Kidney capillary endothelial cell (primary cell): ENCODE measurements at regions not wholly inside any gene's neighbourhood (a gene's known extent, or its start where the extent isn't known, plus 50 kb on each side); places are given as distances from the start of the nearest gene placed in this dataset.

ENCODE experiments used
- DNase-seq: peaks from one replicate; pipeline ENCODE4 v3.0.0-alpha.2; 2018; ENCODE audit warnings: low spot score

DNA sequence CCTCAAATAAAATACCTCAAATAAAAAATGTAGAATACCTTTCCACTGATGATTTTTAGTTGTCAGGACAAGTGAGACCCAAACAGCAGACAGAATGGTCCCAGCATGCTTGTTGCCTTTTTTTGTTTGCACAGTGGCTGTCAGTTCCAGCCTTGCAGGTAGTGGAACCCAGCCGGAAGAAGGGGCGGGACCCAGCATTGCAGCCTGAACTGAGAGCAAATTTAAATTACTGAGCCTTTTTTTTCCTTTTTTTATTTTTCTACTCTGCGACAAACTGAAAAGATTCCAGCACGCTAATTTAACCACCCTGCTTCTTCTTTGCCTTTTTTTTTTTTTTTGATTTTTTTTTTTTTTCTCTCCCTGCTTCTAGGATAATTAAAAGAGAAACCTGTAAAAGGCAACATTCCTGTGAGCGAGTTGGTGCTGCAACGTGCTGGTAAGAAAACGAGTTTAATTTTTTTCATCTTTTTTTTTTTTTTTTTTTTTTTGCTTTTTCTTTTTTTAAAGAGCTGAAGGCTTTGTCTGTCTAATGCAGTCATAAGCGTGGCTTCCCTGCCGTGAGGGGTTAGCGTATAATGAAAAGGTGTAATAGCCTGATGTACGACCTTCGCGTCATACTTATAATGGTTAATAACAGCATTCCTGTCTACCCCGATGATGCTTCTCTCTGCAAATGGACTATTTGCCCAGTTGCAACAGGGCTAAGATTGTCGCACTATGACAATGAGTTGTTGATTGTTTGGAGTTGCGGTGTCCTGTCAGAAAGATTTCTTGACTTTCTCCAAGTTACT, 555.3 kb upstream of the CELF2 start:
- no peak for DNase-seq

DNA sequence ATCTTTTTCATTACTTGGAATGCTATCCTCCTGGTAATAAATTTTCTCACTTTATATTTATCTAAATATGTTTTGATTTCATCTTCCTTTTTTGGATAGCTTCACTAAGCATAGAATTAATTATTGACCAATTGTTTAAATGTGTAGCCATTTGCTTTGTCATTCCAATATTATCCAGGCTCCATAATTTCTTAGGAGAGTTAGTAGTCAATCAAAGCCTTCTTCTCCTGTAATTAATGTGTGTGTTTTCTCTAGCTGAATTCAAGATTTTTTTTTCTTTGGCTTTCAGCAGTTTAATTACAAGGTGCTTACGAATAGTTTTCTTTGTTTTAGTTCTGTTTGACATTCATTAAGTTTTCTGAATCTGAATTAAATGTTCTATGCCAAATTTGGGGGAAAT, 545.9 kb upstream of the CELF2 start:
- no peak for DNase-seq

DNA sequence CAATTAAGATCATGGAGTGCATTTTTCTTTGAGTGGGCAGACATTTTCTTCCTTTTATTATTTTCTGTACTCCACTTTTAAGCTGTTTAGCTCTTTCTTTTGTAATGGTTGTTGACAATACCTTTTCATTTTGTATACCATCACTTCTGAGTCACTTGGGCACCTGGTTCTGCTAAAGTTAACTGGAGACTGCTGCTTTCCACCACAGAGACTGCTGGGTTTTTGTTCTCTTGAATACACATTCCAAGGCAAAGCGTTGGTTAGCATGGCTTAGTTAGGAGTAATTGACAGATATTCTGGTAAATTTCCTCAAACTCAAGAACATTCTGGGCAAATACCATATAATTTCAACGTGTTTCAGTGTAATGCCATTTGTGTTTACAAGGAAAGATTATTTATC, 541.9 kb upstream of the CELF2 start:
- DNase-seq = no peak

DNA sequence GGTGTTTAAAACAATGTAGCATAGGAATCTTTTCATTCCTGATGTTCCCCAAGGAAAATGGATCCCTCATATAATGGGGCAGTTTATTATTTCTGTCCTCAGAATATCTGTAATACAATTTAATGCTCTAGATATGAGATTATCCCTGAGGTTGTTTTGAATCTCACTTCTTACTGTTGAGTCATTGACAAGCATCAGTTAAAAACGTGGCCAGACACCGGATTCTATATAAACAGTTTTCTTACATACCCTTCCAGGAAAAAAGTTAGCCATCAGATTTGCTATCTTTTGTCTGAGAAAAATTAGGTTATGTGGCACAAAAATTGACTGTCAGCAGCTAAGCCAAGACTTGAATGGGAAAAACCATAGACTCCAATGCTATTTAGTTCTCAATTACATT, 539.8 kb upstream of the CELF2 start:
- DNase-seq = no peak

DNA sequence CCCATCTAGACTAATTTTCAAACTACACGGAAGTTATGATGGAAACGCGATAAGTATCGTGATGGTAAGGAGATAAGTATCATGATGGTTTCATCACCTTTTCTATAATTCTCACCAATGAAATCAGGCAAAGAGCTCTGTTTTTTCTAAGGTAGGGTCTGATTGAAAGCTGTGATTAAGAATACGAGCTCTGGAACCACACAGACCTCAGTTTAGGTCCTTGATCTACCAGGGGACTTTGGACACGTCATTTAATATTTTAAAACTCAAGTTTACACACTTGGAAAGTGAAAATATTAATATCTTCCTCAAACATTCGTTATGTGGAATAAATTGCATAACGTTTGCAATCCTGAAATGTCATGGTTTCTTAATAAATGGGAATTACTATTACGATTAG, 538.2 kb upstream of the CELF2 start:
- DNase-seq = no peak

DNA sequence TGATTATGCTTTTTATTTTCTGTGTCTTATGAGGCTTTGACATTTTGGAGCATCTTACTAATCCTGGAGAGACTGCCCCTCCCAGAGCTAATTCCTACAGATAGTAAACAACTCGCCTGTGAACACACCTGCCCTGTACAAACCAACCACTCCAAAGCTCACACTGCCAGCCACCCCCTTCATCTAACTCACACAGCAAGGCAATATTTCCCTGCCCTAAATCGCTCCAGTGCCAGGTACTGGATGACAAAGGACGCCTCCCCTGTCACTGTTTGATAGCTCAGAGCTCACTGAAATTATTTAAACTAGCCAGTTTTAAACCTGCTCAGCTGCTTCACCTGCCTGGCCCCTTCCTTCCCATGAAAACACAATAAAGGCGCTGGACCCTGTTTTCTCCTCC, 535.1 kb upstream of the CELF2 start:
- no peak for DNase-seq

DNA sequence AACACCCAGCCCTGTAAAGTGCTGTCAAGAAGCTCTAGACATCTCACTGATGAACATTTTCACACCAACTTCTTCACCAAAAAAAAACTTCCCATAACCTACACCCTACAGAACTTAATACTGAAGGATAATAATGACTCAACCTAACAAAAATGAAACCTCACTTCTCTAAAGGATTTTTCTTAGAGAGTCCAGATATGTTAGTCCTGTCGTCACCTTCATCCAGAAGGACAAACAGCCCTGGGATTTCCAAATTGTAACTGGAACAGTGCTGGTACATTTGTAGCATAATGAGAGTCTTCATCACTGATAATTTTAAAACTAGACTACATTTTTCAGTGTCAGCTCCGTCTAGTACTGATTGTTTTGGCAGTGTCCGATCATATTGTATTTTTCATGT, 528.6 kb upstream of the CELF2 start:
- no peak for DNase-seq

DNA sequence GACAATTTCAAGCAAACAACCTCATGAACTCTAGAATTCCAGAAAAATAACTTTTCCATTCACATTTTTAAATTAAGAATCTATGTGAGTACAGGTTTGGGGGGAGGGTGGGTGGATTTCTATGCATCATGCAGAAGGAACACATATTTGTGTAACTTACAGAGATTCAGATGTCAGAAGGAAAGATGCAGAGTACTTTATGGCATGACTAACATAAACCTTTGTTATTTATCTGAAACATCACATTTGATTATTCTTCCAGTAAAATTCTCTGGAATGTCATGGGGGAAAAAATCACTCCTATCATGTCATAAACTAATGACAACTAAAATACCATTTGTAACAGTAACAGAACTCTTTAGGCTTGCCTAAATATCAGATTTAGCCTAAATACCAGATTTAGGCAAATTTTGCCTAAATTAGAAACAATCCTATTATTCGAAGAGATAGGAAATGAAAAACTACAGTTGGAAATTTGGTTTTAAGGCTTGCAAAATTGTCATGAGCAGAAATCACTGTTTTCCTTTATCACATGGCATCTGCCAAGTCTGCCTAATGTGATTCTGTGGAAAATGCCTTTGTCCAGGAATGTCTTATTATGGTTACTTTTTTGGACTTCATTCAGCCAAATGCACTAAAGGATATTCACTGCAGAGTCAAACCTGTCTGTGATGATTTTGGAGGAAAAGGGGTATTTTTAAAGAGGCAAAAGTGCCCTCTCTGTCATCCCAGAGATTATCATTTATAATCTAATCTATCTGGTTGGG, 527.7 kb upstream of the CELF2 start:
- no peak for DNase-seq

DNA sequence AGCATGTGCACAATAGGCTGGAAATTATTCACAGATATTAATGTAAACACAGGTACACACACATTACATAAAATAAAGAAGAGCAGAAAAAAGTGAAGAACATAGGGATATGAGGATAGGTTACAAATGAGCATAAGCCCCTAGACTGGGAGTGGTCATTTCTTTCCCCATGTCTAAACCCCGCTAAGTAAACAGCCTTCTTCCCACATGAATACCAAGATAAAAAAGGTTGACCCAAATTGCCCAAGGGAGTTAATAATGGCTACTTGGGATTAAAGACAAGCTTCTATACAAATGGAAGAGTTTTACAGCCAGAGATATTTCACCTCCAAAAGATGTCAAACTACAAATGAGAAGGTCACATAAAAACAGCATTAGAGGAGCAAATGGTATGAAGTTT, 527.1 kb upstream of the CELF2 start:
- no peak for DNase-seq

DNA sequence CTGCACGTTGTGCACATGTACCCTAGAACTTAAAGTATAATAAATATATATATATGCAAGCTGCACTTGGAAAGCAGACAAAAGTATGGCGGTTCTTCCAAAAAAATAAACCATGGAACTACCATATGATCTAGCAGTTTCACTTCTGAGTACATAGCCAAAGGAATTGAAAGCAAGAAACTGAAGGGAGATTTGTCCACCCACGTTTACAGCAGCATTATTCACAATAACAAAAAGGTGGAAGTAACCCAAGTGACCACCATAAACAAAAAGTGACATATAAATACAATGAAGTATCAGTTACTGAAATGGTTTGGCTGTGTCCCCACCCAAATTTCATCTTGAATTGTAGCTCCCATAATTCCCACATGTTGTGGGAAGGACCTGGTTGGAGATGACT, 525.3 kb upstream of the CELF2 start:
- no peak for DNase-seq

DNA sequence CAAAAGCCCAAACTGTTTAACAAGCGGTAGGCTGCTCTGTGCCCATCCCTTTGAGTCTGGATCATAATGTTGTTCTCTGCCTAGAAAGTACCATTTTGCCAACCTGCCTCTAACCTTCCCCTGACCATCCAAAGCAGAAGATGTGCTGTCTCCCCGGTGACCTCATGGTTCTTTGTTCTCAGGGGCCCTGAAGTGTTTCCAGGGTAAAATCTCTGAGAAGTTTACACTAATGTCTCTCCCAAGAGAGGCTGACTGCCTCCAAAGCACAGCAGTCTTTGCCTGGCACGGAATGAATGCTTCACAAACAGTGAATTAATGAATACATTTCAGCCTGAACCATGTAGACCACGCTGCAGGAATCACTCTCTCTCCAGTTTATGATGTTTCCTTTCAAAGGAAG, 523.8 kb upstream of the CELF2 start:
- no peak for DNase-seq

DNA sequence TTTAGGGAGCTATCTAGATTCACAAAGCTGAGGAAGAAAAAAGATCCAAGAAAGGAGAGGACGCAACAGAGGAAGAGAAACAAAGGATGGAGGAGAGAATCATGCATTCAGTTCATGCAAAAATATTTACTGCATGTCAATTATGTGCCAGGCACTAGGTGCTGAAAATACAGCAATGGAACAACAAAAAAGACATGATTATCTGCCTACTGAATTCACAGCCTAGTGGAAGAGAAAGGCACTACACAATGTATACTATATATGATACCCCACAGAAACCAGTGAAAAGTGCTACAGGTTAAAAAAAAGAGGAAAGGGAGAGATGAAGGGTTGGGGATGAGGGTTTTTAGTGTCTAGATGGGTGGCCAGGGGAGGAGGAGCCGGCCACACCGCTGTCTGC, 520.4 kb upstream of the CELF2 start:
- DNase-seq = no peak

DNA sequence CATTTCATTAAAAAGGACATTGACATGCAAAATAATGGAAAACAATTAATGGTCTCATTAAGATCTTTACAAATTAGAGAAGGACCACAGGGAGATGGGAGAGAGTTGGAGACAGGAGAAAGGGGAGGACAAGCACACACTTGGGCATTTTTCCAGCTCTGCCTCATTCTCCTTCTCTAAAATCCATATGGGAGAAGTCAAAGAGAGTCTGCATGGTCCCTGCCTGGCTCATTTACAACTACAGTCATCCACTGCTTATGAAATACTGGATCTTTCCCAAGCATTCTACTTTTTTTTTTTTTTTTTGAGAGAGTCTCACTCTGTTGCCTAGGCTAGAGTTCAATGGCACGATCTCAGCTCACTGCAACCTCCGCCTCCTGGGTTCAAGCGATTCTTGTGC, 518.9 kb upstream of the CELF2 start:
- no peak for DNase-seq

DNA sequence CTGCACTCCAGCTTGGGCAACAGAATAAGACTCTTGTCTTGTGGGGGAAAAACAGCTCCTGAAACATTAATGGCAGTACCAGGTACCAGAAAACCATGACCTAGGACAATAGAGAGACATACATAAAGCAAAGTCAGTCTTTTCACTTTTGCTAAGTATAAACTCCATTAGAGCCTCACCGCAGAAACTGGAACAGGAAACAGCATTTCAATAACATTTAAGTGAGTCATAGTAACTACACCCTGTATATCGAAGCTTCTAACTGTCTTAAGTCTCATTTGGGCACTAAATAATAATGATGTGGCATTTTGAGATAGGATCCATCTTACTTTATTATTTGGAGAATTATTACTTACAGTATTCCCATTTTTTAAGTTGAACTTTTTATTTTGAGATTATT, 517.8 kb upstream of the CELF2 start:
- no peak for DNase-seq

DNA sequence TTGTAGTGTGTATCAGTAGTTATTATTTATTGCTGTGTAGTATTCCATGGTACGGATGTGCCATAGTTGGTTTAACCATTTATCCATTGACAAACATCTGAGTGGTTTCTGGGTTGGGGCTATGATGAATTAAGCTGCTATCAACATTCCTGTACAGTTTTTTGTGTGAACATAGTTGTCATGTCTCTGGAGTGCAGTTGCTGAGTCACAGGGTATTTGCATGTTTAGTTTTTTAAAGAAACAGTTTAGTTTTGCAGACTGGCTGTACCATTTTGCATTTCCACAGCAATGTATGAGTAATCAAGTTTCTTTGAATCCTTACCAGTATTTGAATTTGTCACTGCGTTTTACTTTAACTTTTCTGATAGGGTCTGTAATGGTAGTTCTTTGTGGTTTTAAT, 516.7 kb upstream of the CELF2 start:
- no peak for DNase-seq

DNA sequence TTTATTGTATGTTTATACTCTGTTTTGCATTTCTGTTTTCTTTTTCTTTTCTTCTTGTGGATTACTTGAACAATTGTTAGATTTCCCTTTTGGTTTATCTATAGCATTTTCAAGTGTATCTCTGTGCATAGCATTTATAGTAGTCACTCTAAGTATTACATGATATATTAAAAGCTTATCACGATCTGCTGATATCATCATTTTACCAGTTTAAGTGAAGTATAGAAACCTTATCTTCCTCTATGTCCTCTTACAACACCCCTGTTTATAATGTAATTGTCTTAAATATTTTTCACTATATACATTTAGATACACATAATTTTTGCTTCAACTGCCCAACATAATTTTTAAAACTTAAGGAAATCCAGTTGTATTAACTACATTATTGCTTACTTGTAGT, 513.9 kb upstream of the CELF2 start:
- DNase-seq = no peak

DNA sequence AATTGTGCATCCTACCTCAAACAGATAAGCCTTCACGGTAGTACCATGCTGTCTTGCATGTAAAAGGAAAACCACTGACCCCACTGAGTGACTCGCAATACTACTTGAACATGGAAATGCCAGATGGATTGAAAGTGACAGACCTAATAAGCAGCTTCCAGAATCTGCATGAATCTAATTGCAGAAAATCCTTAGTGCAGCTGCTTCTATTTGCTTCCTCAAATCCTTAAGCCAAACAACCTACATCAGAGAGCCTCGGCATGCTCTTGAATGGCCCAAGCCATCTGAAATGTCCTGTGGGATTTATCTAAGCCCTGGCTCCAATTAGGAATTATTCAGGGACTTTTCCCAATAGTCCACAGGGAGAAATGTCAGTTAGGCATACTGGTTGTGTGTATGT, 509.5 kb upstream of the CELF2 start:
- DNase-seq = no peak

DNA sequence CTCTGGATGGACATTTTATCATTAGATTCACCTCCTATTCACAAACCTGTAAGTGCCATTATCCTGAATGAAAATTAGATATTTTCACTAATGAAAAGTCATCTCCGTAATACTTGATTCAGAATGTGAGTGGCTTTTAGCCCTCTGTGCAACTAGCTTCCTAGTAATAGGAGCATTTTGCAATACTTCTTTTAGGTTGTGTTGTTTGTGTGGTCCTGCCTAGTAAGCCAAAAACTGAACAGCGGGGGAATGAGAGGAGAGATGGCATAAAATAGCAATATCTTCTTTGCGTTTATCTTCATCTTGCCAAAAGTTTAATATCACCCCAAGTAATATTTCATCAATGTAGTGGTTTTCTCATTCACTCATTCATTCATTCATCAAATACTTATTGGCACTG, 507.5 kb upstream of the CELF2 start:
- no peak for DNase-seq

DNA sequence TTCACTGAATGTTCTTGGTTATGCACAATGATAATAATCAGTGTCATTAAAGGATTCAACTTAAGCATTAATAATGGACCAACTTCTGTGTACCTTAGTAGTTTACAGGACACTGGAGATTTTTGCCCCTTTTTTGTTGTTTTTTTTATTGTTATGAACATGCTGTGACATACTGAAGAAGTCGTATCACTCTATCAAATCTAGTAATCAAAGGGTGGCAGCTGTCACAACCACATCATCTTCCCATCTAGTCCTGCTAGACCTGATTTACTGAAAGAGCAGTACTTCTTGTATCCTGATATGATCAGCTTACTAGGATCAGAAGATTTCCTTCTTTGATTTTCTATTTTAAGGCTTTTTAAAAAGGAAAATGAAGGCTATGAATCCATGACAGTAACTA, 504.6 kb upstream of the CELF2 start:
- DNase-seq = no peak

DNA sequence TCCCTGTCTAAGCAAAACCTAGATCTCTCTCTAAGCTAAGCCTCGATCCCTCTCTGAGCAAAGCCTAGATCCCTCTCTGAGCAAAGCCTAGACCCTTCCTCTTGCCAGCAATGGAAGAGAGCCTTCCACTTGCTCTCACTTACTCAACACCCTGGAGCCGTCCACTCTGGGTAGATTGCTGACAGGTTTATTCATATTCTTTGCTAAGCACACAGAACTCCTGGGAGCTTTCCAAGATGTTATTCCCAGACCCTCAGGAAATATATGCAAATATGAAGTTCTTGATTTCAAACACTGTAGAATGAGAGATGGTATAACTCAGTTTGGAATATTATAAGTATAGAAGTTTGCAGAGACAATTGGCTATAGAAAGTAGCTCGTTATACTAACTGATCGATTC, 503.8 kb upstream of the CELF2 start:
- no peak for DNase-seq

DNA sequence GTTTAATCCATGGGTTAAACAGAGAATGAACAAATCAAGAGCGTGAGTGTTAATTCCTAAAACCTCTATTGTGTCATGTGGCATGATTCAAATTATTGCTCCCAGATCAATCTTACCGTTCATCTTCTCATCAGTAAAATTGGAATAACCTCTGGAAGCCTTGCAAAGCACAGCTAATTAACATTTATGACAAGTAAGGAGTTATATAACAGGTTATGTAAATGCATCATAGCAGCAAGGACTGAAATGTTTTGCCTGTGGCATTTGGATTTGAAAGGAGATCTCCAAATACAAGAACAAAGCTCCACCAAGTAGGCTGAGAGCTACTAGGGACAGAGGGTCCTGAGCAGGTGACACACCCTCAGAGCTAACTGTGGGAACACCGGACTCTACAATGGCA, 502.9 kb upstream of the CELF2 start:
- DNase-seq = no peak

DNA sequence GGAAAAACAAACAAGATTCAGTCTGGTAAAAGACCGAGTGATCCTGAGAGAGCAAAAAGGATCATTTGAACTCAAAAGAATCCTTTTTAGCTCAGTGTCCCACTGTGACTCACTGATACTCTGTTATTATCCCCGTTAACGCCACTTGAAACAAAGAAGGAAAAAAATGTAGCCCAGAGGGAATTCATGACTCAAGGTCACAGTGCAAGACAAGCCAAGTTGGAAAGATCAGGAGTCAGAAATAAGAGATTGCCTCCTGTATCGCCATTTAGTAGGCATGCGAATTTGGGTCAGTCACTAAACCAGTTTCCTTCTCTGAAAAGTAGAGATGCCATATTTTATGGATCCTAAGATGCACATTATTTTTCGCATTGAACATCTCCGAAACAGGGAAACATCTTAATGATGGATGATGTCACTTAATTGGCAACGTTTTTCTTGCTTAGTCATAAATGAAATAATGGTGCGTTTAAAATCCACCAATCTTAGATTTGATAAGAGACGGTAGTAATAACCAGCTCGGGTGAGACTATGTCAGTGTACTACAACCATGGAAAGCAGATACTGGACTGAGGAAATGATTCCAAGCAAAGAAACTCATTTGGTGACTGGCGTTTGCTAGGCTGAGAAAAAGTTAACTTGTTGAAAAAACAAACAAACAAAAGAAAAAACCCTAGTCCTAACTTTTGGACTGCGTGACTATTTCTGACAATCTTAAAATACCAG, 502.0 kb upstream of the CELF2 start:
- DNase-seq = no peak
